OCI-M2 (cell line): ENCODE measurements at regions not wholly inside any gene's neighbourhood (a gene's known extent, or its start where the extent isn't known, plus 50 kb on each side); places are given as distances from the start of the nearest gene placed in this dataset.
"Not testable (repeated sequence)": the region's sequence is repeated elsewhere in the genome, so short reads cannot be mapped to it uniquely, and the experiment has no call there.

Source experiments
- DNase-seq: peaks from one replicate; lab custom pipeline; 2025; ENCODE audit not compliant: unreplicated experiment; lab: John Stamatoyannopoulos, UW

- DNase-seq: no peak
These were observed 148.9 kb upstream of the SMIM30 start for GRCh38 chr7:113267271-113267670.

- DNase-seq: no peak
These were observed 145.4 kb upstream of the SMIM30 start for GRCh38 chr7:113263749-113264148.

- DNase-seq: not testable (repeated sequence)
These were observed 144.9 kb upstream of the SMIM30 start for GRCh38 chr7:113263215-113263742.

- no peak for DNase-seq
These were observed 138.7 kb upstream of the SMIM30 start for GRCh38 chr7:113256883-113257531.

GRCh38 chr7:113247198-113247597 is 128.8 kb upstream of the SMIM30 start:
- DNase-seq: no peak

- DNase-seq: no peak
These were observed 128.4 kb upstream of the SMIM30 start for GRCh38 chr7:113246738-113247137.

- no peak for DNase-seq
These were observed 114.5 kb upstream of the SMIM30 start for GRCh38 chr7:113232885-113233284.

- no peak for DNase-seq
These were observed 112.3 kb upstream of the SMIM30 start for GRCh38 chr7:113230691-113231090.

- no peak for DNase-seq
These were observed 99.0 kb upstream of the SMIM30 start for GRCh38 chr7:113217314-113217713.

GRCh38 chr7:113216038-113216437 is 97.7 kb upstream of the SMIM30 start:
- DNase-seq: no peak

GRCh38 chr7:113209449-113210203 is 91.3 kb upstream of the SMIM30 start:
- DNase-seq: no peak

GRCh38 chr7:113207931-113208330 is 89.6 kb upstream of the SMIM30 start:
- DNase-seq: no peak

- DNase-seq: no peak
These were observed 89.1 kb upstream of the SMIM30 start for GRCh38 chr7:113207441-113207840.

GRCh38 chr7:113204415-113204814 is 86.1 kb upstream of the SMIM30 start:
- DNase-seq: no peak

GRCh38 chr7:113202284-113202683 is 83.9 kb upstream of the SMIM30 start:
- no peak for DNase-seq

GRCh38 chr7:113200281-113200680 is 81.9 kb upstream of the SMIM30 start:
- DNase-seq: no peak

- no peak for DNase-seq
These were observed 81.5 kb upstream of the SMIM30 start for GRCh38 chr7:113199841-113200240.

GRCh38 chr7:113199136-113199535 is 80.8 kb upstream of the SMIM30 start:
- DNase-seq: no peak

- DNase-seq: no peak
These were observed 79.9 kb upstream of the SMIM30 start for GRCh38 chr7:113198226-113198625.

GRCh38 chr7:113197274-113197673 is 78.9 kb upstream of the SMIM30 start:
- DNase-seq: no peak

- DNase-seq: no peak
These were observed 70.0 kb upstream of the SMIM30 start for GRCh38 chr7:113188396-113188795.

- no peak for DNase-seq
These were observed 61.0 kb upstream of the SMIM30 start for GRCh38 chr7:113179313-113179712.
